ENCODE measurements at regions not wholly inside any gene's neighbourhood (a gene's known extent, or its start where the extent isn't known, plus 50 kb on each side); places are given as distances from the start of the nearest gene placed in this dataset.

DNA sequence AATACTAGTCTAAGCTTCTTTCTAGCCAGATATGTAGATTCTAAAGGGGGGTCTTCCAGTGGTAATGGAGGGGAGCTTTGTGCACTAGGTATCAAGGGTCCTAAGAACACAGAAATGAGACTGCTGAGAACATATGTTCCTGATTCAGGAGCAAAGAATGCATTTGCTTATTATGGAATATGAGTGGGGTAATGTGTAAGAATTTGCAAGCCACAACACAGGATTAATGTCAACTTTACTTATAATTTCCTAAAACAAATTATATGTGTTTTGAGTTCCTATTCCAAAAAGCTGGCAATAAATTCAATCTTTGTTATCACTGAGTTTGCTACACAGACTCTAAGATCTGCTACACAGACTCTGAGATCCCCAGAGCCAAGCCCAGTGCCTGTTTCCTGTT, 357.0 kb upstream of the PTBP2 start:
- TF ChIP-seq CTCF (IDR thresholded peaks at IDR 0.05), result no peak
- no peak for TF ChIP-seq POLR2A (IDR thresholded peaks at IDR 0.05)
